RCC 7860 (cell line): ENCODE measurements at regions not wholly inside any gene's neighbourhood (a gene's known extent, or its start where the extent isn't known, plus 50 kb on each side); places are given as distances from the start of the nearest gene placed in this dataset.

Source experiments
- DNase-seq: peaks from one replicate; pipeline ENCODE4 v3.0.0-alpha.2; 2015; ENCODE audit warnings: low spot score
- FAIRE-seq: peaks from 2 replicates; lab custom pipeline; 2012; peaks lifted over from hg19 to GRCh38; lab: Jason Lieb, UNC

DNA sequence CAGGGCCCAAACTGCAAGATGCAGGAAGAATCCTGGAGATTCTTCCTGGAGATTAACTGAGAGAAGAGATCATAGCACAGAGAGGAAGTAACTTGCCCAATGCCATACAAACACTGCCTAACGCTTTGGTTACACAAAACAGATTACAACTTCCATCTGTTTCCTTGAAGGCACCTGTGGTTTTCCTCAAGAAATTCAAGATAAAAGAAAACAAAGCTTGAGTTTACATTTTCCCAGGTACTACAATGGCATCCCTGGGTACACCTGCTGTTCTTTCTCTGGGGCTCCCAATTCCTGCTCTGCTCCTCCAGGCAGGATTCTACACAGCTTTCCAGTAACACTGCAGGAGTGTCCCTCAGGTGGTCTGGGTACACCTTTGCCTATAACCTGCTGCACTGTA, 781.9 kb upstream of the ID2 start:
- DNase-seq, result no peak
- no peak for FAIRE-seq

GRCh38 chr2:7900593-7900992, 781.3 kb upstream of the ID2 start:
- no peak for DNase-seq

GRCh38 chr2:7902251-7902765, 779.5 kb upstream of the ID2 start:
- FAIRE-seq, result no peak
- DNase-seq, result no peak

More at GRCh38 chr2:7900593-7900992, 781.3 kb upstream of the ID2 start:
- no peak for FAIRE-seq

DNA sequence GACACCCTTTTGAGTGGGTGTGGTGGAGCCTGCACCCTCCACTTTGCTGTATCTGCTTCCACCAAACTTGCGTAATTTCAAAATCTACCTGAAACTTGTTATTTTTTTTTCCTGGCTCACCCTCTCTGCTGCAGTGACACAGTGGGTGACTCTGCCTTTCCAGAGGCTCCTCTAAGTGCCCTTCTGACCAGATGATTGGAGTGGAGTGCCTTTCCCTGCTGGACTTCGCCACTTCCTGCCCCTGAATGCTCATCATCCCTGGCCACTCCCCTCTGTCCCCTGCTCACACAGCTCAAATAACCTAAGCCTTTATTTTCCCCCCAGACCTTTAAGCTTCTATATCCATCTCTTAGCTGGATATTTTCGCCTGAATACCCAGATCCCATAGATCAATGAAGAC, 777.5 kb upstream of the ID2 start:
- DNase-seq, result no peak
- FAIRE-seq, result no peak

- DNase-seq, result no peak
- no peak for FAIRE-seq
These were observed 776.1 kb upstream of the ID2 start for GRCh38 chr2:7905756-7906155.

DNA sequence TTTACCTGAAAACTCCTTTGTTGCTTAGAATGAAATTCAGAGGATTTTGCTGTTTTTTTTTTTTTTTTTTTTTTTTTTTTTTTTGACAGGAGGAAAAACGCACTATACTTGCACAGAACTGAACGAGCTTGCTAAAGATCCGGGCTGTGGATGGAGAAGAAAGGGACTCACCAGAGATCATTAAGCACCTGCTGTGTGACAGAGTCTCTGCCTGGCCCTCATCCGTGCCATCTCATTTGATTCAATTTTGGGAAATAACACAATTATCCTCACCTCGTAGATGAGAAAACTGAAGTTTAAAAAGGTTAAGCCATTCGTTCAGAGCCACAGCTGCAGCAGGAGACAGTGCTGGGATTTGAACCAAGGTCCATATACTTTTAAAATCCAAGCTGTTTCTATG, 775.4 kb upstream of the ID2 start:
- DNase-seq (no peak), FAIRE-seq (no peak)

- FAIRE-seq (no peak), DNase-seq (no peak)
These were observed 774.8 kb upstream of the ID2 start for GRCh38 chr2:7907041-7907440.

GRCh38 chr2:7910752-7911151, 771.1 kb upstream of the ID2 start:
- DNase-seq (no peak), FAIRE-seq (no peak)

- no peak for DNase-seq
- no peak for FAIRE-seq
These were observed 770.7 kb upstream of the ID2 start for GRCh38 chr2:7911196-7911595.

DNA sequence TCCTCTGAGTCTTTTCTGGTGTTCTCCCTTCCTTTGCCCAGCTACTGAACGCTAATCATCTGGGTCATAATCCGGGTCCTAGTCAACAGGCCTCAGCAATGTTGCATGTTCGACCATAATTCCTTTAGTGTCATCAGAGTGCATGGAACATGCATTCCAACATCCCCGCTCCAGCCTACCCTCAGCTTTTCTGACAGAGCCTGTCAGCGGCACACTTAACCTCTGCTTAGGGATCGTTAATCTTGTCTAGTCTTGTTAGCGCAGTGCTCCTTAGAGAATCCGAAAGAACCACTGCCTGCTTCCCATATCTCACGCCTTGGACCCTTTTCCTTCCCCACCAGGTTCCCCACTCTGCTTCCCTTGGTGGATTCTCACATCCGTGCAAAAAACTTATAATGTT, 767.9 kb upstream of the ID2 start:
- FAIRE-seq (no peak), DNase-seq (no peak)

GRCh38 chr2:7915302-7916091, 766.4 kb upstream of the ID2 start:
- no peak for DNase-seq
- FAIRE-seq, result no peak

- DNase-seq (no peak), FAIRE-seq (no peak)
These were observed 765.2 kb upstream of the ID2 start for GRCh38 chr2:7916670-7917069.

GRCh38 chr2:7919510-7919909, 762.3 kb upstream of the ID2 start:
- DNase-seq (no peak), FAIRE-seq (no peak)

- no peak for DNase-seq
- FAIRE-seq, result no peak
These were observed 757.7 kb upstream of the ID2 start for GRCh38 chr2:7924023-7924762.

- FAIRE-seq (no peak), DNase-seq (no peak)
These were observed 756.4 kb upstream of the ID2 start for GRCh38 chr2:7925506-7925905.

- no peak for FAIRE-seq
- DNase-seq, result no peak
These were observed 754.2 kb upstream of the ID2 start for GRCh38 chr2:7927691-7928090.

GRCh38 chr2:7929281-7929680, 752.6 kb upstream of the ID2 start:
- no peak for DNase-seq
- no peak for FAIRE-seq

- FAIRE-seq (no peak), DNase-seq (no peak)
These were observed 750.8 kb upstream of the ID2 start for GRCh38 chr2:7930800-7931635.

- DNase-seq (no peak), FAIRE-seq (no peak)
These were observed 750.0 kb upstream of the ID2 start for GRCh38 chr2:7931808-7932207.

GRCh38 chr2:7933672-7934071, 748.2 kb upstream of the ID2 start:
- no peak for FAIRE-seq
- no peak for DNase-seq

DNA sequence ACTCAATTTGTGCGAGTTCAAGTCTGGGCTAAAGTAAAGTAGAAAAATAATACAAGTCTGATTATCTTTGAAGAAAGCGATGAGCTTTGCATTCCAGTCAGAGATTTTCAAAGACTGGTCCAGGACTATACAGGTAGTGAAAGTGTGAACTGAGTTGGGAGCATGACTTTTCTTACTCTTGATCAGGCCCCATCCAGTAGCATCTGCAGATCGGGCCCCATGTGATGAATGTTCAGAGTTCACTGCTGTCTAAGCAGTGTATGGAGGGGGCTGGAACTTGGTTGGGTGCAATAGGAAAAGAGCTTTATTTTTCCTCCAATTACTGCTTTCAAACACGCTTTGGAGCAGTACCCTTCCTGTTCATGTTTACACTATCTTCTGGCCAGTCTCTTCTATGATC, 747.4 kb upstream of the ID2 start:
- FAIRE-seq, result no peak

More for the DNA sequence above, 747.4 kb upstream of the ID2 start:
- DNase-seq, result no peak
